Head of caudate nucleus (tissue), 42 donors: ENCODE measurements at regions not wholly inside any gene's neighbourhood (a gene's known extent, or its start where the extent isn't known, plus 50 kb on each side); places are given as distances from the start of the nearest gene placed in this dataset.
"Not testable (repeated sequence)": the region's sequence is repeated elsewhere in the genome, so short reads cannot be mapped to it uniquely, and the experiment has no call there.

Experiments used
- DNase-seq, 42 donors: peaks; one replicate each; pipeline versions ENCODE4 v3.0.0 to v3.0.0-alpha.2; 2020 to 2021; ENCODE audit warnings: mixed read lengths in 7 of 42
- intact Hi-C: fragments of 100-400 bp; cut with DNase I; formaldehyde crosslinking; loops from one replicate; pipeline ENCODE4 v1.15.0; 2022

GRCh38 chrX:90337161-90337560, 415.5 kb downstream of the TGIF2LX start:
- intact Hi-C loops, DNase-seq: not testable (repeated sequence)

- DNase-seq, intact Hi-C loops: not testable (repeated sequence)
These were observed 447.9 kb downstream of the TGIF2LX start for GRCh38 chrX:90369632-90370031.

GRCh38 chrX:90398020-90398419, 476.3 kb downstream of the TGIF2LX start:
- DNase-seq, intact Hi-C loops: not testable (repeated sequence)

- intact Hi-C loops, DNase-seq: not testable (repeated sequence)
These were observed 480.5 kb downstream of the TGIF2LX start for GRCh38 chrX:90402169-90402568.

- intact Hi-C loops, DNase-seq: not testable (repeated sequence)
These were observed 482.2 kb downstream of the TGIF2LX start for GRCh38 chrX:90403859-90404258.

- intact Hi-C loops, DNase-seq: not testable (repeated sequence)
These were observed 483.2 kb downstream of the TGIF2LX start for GRCh38 chrX:90404846-90405436.

- DNase-seq, intact Hi-C loops: not testable (repeated sequence)
These were observed 532.1 kb downstream of the TGIF2LX start for GRCh38 chrX:90453770-90454338.

GRCh38 chrX:90458071-90458899, 536.6 kb downstream of the TGIF2LX start:
- DNase-seq, intact Hi-C loops: not testable (repeated sequence)

GRCh38 chrX:90474445-90474844, 552.7 kb downstream of the TGIF2LX start:
- DNase-seq, intact Hi-C loops: not testable (repeated sequence)

GRCh38 chrX:90485406-90485805, 563.7 kb downstream of the TGIF2LX start:
- intact Hi-C loops, DNase-seq: not testable (repeated sequence)

GRCh38 chrX:90521284-90521683, 599.6 kb downstream of the TGIF2LX start:
- peak in 1 of 42 donors; percentile 5 for DNase-seq
- intact Hi-C loops: not testable (repeated sequence)

- DNase-seq, intact Hi-C loops: not testable (repeated sequence)
These were observed 602.8 kb downstream of the TGIF2LX start for GRCh38 chrX:90524383-90524968.
